Ovary (tissue), 7 donors: ENCODE measurements at regions not wholly inside any gene's neighbourhood (a gene's known extent, or its start where the extent isn't known, plus 50 kb on each side); places are given as distances from the start of the nearest gene placed in this dataset.

Source experiments
- DNase-seq, 5 donors: peaks; one replicate each; pipeline ENCODE4 v3.0.0-alpha.2; 2019 to 2020
- H3K27ac ChIP-seq, 2 donors: fragments of 200-600 bp; one replicate each; pipeline versions ENCODE4 v1.5.1 to v1.8.0; 2019 to 2022
- H3K27me3 ChIP-seq: fragments of 200-600 bp; one replicate; pipeline ENCODE4 v1.8.0; 2022
- H3K36me3 ChIP-seq: fragments of 200-600 bp; sonication (generic); one replicate; pipeline ENCODE4 v1.5.1; 2019
- H3K4me1 ChIP-seq: one replicate; pipeline ENCODE4 v1.8.1; 2013; ENCODE audit warnings: mild to moderate bottlenecking, moderate library complexity; ENCODE audit not compliant: insufficient read depth
- H3K4me3 ChIP-seq: fragments of 200-600 bp; sonication (generic); one replicate; pipeline ENCODE4 v1.5.1; 2017
- H3K9me3 ChIP-seq, 2 donors: fragments of 200-600 bp in 1 of 2; sonication (generic) in 1 of 2; one replicate each; pipeline versions ENCODE4 v1.5.1 to v1.8.1; 2013 to 2019; ENCODE audit warnings: mild to moderate bottlenecking in 1 of 2, moderate library complexity in 1 of 2
- CTCF ChIP-seq, 3 donors: fragments of 450-650 bp in 2 of 3; fragments of 200-600 bp in 1 of 3; IDR thresholded peaks; one replicate each; pipeline versions ENCODE4 v1.5.1 to v1.8.0; 2016 to 2022; ENCODE audit warnings: antibody characterized with exemption in 3 of 3, mild to moderate bottlenecking in 1 of 3
- EP300 ChIP-seq: sonication (generic); formaldehyde crosslinking; IDR thresholded peaks from one replicate; pipeline ENCODE4 v1.6.1; 2017; ENCODE audit warnings: antibody characterized with exemption
- POLR2A ChIP-seq: fragments of 450-650 bp; IDR thresholded peaks from one replicate; pipeline ENCODE4 v1.6.1; 2017; ENCODE audit warnings: antibody characterized with exemption, mild to moderate bottlenecking, moderate library complexity
- WGBS, 3 donors: extraction: QIAGEN DNeasy Blood & Tissue Kit in 1 of 3; methylation state at CpG; one replicate each; pipeline versions ENCODE4 v1.1.5 to v1.1.7; 2013 to 2017; 5-methylcytosine and 5-hydroxymethylcytosine counted together
- intact Hi-C, 4 donors: fragments of 100-400 bp; cut with DNase I; formaldehyde crosslinking; loops; one replicate each; pipeline versions ENCODE4 v1.11.0 to v1.15.1; 2022 to 2023
- donor health status: DM: no; HTN: no; CAD: no; lungs with moderate emphysema.
- donor health status: DM: no; HTN: no; CAD: no.
- donor health status: Bipolar disorder and iron deficiency.
- donor health status: DM: no; HTN: no; CAD: no.
- donor health status: DM: yes; HTN: yes; CAD: no.

DNA sequence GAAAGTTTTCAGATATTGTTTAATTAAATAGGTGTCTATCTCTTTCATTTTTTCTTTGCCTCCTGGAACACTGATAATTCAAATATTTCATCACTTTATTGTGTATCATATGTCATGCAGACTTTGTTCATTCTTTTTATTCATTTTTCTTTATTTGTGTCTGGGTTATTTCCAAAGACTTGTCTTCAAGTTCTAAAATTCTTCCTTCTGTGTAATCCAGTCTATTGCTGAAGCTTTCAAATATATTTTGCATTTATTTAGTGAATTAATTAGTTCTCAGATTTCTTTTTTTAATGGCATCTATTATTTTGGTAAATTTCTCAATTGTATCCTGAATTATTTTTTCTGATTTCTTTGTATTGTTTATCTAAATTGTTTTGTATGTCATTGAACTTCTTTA lies 70.1 kb downstream of the ZNF330 start:
- intact Hi-C loops = no loop called here
- Histone ChIP-seq H3K27ac (no peak overlapping the region), H3K4me1 (no peaks in the 10 kb centered on the region), H3K4me3 (no peak overlapping the region), H3K36me3 (no peaks in the 10 kb centered on the region), H3K27me3 (no peaks in the 10 kb centered on the region), H3K9me3 (no peaks in the 10 kb centered on the region)
- no peak for DNase-seq
- TF ChIP-seq CTCF (IDR thresholded peaks at IDR 0.05) = no peak
- no peak for TF ChIP-seq EP300
- no peak for TF ChIP-seq POLR2A

DNA sequence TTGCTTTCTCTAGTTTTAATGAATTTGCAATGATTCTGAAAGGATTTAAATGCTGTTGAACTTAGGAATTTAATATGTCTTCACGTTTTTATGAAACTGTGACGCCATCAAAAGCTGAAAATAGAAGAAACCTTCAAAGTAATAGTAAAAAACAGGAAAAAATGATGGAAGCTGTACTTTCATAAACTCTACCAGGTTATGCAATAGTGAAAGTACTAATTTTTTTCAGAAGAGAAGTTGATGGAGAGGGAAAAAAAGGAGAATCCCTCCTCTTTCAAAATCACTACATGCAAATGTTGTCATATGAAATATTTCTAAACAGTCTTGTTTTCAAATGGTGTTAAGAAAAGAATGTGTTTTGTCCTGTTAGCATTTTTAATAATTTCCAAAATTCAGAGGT lies 73.6 kb downstream of the ZNF330 start:
- Histone ChIP-seq H3K4me3 (no peak overlapping the region), H3K9me3 (no peaks in the 10 kb centered on the region), H3K27me3 (no peaks in the 10 kb centered on the region), H3K27ac (no peak overlapping the region), H3K36me3 (no peaks in the 10 kb centered on the region), H3K4me1 (no peaks in the 10 kb centered on the region)
- TF ChIP-seq POLR2A (no peak), CTCF (IDR thresholded peaks at IDR 0.05) (no peak), EP300 (no peak)
- intact Hi-C loops = no loop called here
- no peak for DNase-seq
- 62 to 68% (median 66%) methylated on average over 2 of the region's 2 CpGs for WGBS, 3 donors

DNA sequence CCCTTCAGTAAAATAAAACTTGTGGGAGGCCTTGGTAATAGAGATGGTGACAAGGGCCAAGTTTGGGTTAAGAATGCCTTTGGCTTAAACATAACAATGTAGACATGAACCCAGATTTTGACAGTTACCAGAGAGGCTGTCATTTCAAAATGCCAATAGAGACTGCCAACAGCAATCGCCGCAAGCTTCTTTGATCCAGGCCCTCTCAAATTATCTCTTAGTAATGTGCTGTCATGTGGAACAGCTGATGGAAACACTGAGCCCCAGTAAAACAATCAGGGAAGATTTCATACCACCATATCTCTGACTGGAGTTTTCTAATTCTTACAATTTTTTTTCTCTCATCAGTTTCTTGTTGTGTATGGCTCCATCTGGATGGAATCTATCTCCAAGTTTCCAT lies 80.5 kb downstream of the ZNF330 start:
- Histone ChIP-seq H3K36me3 (no peaks in the 10 kb centered on the region), H3K4me3 (no peak overlapping the region), H3K9me3 (no peaks in the 10 kb centered on the region), H3K4me1 (no peaks in the 10 kb centered on the region), H3K27ac (no peak overlapping the region), H3K27me3 (no peaks in the 10 kb centered on the region)
- TF ChIP-seq POLR2A = no peak
- TF ChIP-seq EP300 = no peak
- no peak for TF ChIP-seq CTCF (IDR thresholded peaks at IDR 0.05)
- intact Hi-C loops = no loop called here
- DNase-seq = no peak
- WGBS, 3 donors = 67 to 78% (median 74%) methylated on average over 2 of the region's 2 CpGs

GRCh38 chr4:141302924-141303323 lies 82.2 kb downstream of the ZNF330 start:
- intact Hi-C loops = no loop called here
- Histone ChIP-seq H3K4me3 (no peak overlapping the region), H3K36me3 (no peaks in the 10 kb centered on the region), H3K27me3 (no peaks in the 10 kb centered on the region), H3K27ac (no peak overlapping the region), H3K9me3 (no peaks in the 10 kb centered on the region), H3K4me1 (no peaks in the 10 kb centered on the region)
- 79 to 88% (median 81%) methylated on average over 1 of the region's 1 CpG for WGBS, 3 donors
- no peak for DNase-seq
- TF ChIP-seq CTCF (IDR thresholded peaks at IDR 0.05) = no peak
- TF ChIP-seq POLR2A = no peak
- no peak for TF ChIP-seq EP300

DNA sequence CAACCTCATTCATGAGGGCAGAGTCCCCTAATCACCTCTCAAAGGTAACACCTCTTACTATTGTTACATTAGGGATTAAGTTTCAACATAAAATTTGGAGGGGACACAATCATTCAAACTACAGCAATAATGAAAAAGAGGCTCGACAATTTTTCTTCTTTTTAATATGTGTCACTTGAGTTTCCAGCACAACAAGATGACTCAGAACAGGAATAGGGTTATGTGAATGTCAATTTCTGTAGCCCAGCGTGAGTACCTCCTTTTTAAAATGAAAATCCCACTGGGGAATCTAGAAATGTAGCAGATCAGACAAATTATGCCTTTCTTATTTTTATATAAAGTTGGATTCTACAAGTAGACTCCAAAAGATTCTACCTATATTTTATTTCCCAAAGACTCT lies 83.7 kb downstream of the ZNF330 start:
- Histone ChIP-seq H3K4me1 (no peaks in the 10 kb centered on the region), H3K9me3 (no peaks in the 10 kb centered on the region), H3K27ac (no peak overlapping the region), H3K4me3 (no peak overlapping the region), H3K36me3 (no peaks in the 10 kb centered on the region), H3K27me3 (no peaks in the 10 kb centered on the region)
- intact Hi-C loops = no loop called here
- no peak for TF ChIP-seq CTCF (IDR thresholded peaks at IDR 0.05)
- no peak for TF ChIP-seq POLR2A
- no peak for TF ChIP-seq EP300
- WGBS, 3 donors = 45 to 91% (median 76%) methylated on average over 2 of the region's 2 CpGs
- DNase-seq = no peak
